ENCODE measurements at regions not wholly inside any gene's neighbourhood (a gene's known extent, or its start where the extent isn't known, plus 50 kb on each side); places are given as distances from the start of the nearest gene placed in this dataset.
"Not testable (repeated sequence)": the region's sequence is repeated elsewhere in the genome, so short reads cannot be mapped to it uniquely, and the experiment has no call there.

DNA sequence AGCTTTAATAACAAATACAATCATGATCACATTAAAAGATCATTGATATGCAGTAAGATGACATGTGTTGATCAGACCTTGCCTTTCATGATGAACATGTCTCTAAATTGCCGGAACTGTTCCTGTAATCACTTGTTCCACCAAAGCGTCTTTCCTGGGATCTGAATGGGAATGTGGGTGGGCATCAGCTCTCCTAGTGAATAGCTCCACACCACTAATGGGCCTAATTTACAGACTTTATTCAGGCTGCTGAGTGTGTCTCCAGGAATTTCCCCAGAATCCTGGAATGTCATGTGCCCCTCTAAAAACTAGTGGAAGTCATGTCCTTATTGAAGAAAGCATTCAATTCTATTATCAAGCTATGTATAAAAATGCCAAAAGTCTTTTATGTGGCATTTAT lies 765.1 kb upstream of the CTNND2 start:
- no peak for DNase-seq (ENCODE audit: low read depth, low spot score)
- H3K9ac ChIP-seq (ENCODE audit: insufficient read length, low read depth): no peak overlapping the region

GRCh38 chr5:12668564-12668963 lies 764.3 kb upstream of the CTNND2 start:
- Histone ChIP-seq H3K4me3 (ENCODE audit: insufficient read length, low read depth) (no peak overlapping the region), H3K27me3 (ENCODE audit: insufficient read depth, insufficient read length) (no peaks in the 10 kb centered on the region), H3K4me1 (ENCODE audit: insufficient read depth, insufficient read length) (no peaks in the 10 kb centered on the region), H3K9me3 (ENCODE audit: insufficient read depth, low read length) (no peaks in the 10 kb centered on the region), H3K36me3 (ENCODE audit: insufficient read depth, insufficient read length, low read length) (no peaks in the 10 kb centered on the region), H3K9ac (ENCODE audit: insufficient read length, low read depth) (no peak overlapping the region)
- TF ChIP-seq ZNF274 (IDR thresholded peaks at IDR 0.05; ENCODE audit: low read depth, low read length): no peak
- TF ChIP-seq YY1 (IDR thresholded peaks at IDR 0.05; ENCODE audit: insufficient read depth, insufficient read length): no peak
- TF ChIP-seq SUZ12 (IDR thresholded peaks at IDR 0.05; ENCODE audit: extremely low read depth, insufficient read depth, insufficient read length): no peak
- no peak for DNase-seq (ENCODE audit: low read depth, low spot score)

More for the DNA sequence above, 765.1 kb upstream of the CTNND2 start:
- Histone ChIP-seq H3K36me3 (ENCODE audit: insufficient read depth, insufficient read length, low read length) (no peaks in the 10 kb centered on the region), H3K27me3 (ENCODE audit: insufficient read depth, insufficient read length) (no peaks in the 10 kb centered on the region), H3K9me3 (ENCODE audit: insufficient read depth, low read length) (no peaks in the 10 kb centered on the region), H3K4me1 (ENCODE audit: insufficient read depth, insufficient read length) (no peaks in the 10 kb centered on the region), H3K4me3 (ENCODE audit: insufficient read length, low read depth) (no peak overlapping the region)
- TF ChIP-seq SUZ12 (IDR thresholded peaks at IDR 0.05; ENCODE audit: extremely low read depth, insufficient read depth, insufficient read length) (no peak), ZNF274 (IDR thresholded peaks at IDR 0.05; ENCODE audit: low read depth, low read length) (no peak), YY1 (IDR thresholded peaks at IDR 0.05; ENCODE audit: insufficient read depth, insufficient read length) (no peak)

- not testable (repeated sequence) for H3K36me3 ChIP-seq (ENCODE audit: insufficient read depth, insufficient read length, low read length); H3K9me3 ChIP-seq (ENCODE audit: insufficient read depth, low read length); H3K4me1 ChIP-seq (ENCODE audit: insufficient read depth, insufficient read length); H3K4me3 ChIP-seq (ENCODE audit: insufficient read length, low read depth); DNase-seq (ENCODE audit: low read depth, low spot score); H3K9ac ChIP-seq (ENCODE audit: insufficient read length, low read depth); H3K27me3 ChIP-seq (ENCODE audit: insufficient read depth, insufficient read length)
Measured at GRCh38 chr5:12667818-12668217, 763.6 kb upstream of the CTNND2 start.

DNA sequence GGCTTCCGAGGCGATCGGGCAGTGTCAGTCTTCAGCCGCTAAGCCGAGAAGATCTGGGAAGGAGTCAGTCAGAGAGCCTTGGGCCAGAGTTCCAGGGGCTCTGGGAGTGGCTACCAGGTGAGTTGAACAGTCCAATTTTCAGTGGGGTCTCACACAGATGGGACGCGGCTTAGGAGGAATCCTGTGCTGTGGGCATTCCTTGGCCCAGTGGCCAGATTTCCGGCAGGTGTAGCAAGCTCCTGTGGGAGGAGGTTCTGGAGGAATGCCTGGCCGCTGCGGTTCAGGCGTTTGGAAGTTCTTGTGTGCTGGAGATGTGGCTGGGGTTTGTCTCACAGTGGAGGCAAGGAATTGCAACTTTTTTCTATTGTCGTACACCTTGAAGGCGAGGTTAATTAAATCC lies 761.5 kb upstream of the CTNND2 start:
- not testable (repeated sequence) for H3K36me3 ChIP-seq (ENCODE audit: insufficient read depth, insufficient read length, low read length); H3K4me1 ChIP-seq (ENCODE audit: insufficient read depth, insufficient read length); H3K27me3 ChIP-seq (ENCODE audit: insufficient read depth, insufficient read length); H3K9ac ChIP-seq (ENCODE audit: insufficient read length, low read depth); H3K9me3 ChIP-seq (ENCODE audit: insufficient read depth, low read length); DNase-seq (ENCODE audit: low read depth, low spot score); H3K4me3 ChIP-seq (ENCODE audit: insufficient read length, low read depth)

- Histone ChIP-seq H3K36me3 (ENCODE audit: insufficient read depth, insufficient read length, low read length) (no peaks in the 10 kb centered on the region), H3K4me3 (ENCODE audit: insufficient read length, low read depth) (no peak overlapping the region)
Measured at GRCh38 chr5:12662545-12663314, 758.5 kb upstream of the CTNND2 start.

GRCh38 chr5:12661617-12662370 lies 757.5 kb upstream of the CTNND2 start:
- no peaks in the 10 kb centered on the region for H3K4me1 ChIP-seq (ENCODE audit: insufficient read depth, insufficient read length)
- H3K4me3 ChIP-seq (ENCODE audit: insufficient read length, low read depth): no peak overlapping the region
- DNase-seq (ENCODE audit: low read depth, low spot score): no peak
- no peak overlapping the region for H3K9ac ChIP-seq (ENCODE audit: insufficient read length, low read depth)
- TF ChIP-seq YY1 (IDR thresholded peaks at IDR 0.05; ENCODE audit: insufficient read depth, insufficient read length) (no peak), SUZ12 (IDR thresholded peaks at IDR 0.05; ENCODE audit: extremely low read depth, insufficient read depth, insufficient read length) (no peak), ZNF274 (IDR thresholded peaks at IDR 0.05; ENCODE audit: low read depth, low read length) (no peak)
- no peaks in the 10 kb centered on the region for H3K27me3 ChIP-seq (ENCODE audit: insufficient read depth, insufficient read length)
- H3K9me3 ChIP-seq (ENCODE audit: insufficient read depth, low read length): peaks cover 7% of the 10 kb centered on the region; the same call in 1 of the 2 replicates
- no peaks in the 10 kb centered on the region for H3K36me3 ChIP-seq (ENCODE audit: insufficient read depth, insufficient read length, low read length)

More at GRCh38 chr5:12662545-12663314, 758.5 kb upstream of the CTNND2 start:
- Histone ChIP-seq H3K9ac (ENCODE audit: insufficient read length, low read depth) (no peak overlapping the region), H3K27me3 (ENCODE audit: insufficient read depth, insufficient read length) (no peaks in the 10 kb centered on the region), H3K9me3 (ENCODE audit: insufficient read depth, low read length) (peaks cover 7% of the 10 kb centered on the region; the same call in 1 of the 2 replicates), H3K4me1 (ENCODE audit: insufficient read depth, insufficient read length) (no peaks in the 10 kb centered on the region)
- no peak for DNase-seq (ENCODE audit: low read depth, low spot score)
- no peak for TF ChIP-seq SUZ12 (IDR thresholded peaks at IDR 0.05; ENCODE audit: extremely low read depth, insufficient read depth, insufficient read length)
- TF ChIP-seq YY1 (IDR thresholded peaks at IDR 0.05; ENCODE audit: insufficient read depth, insufficient read length): no peak
- no peak for TF ChIP-seq ZNF274 (IDR thresholded peaks at IDR 0.05; ENCODE audit: low read depth, low read length)

DNA sequence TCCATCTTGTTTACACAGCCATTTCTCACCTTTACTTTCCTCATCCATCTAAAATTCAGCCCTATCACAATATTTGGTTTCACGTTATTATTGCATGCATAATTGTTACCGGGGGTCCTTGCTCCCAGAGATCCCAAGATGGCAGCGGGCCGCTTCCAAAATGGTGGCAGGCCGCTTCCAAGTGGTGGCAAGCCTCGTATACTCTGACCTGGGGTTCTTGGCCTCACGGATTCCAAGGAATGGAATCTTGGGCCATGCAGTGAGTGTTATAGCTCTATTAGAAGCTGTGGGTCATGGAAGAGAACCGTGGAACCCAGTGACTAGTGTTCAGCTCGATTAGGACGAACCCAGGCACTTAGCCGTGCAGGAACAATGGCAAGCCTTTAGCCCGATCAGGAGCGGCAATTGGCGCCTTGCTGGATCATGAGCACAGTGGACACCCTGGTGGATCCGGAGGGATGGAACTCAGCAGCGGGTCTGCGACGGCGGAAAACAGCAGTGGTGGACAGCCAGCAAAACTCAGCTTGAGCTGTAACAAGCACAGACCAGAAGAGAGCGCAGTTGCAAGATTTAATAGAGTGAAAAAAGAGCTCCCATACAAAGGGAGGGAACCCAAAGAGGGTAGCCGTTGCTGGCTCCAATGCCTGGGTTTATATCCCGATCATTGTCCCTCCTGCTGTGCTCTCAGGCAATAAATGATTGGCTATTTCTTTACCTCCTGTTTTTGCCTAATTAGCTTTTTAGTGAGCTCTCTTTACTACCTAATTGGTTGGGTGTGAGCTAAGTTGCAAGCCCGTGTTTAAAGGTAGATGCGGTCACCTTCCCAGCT lies 756.2 kb upstream of the CTNND2 start:
- DNase-seq (ENCODE audit: low read depth, low spot score); H3K27me3 ChIP-seq (ENCODE audit: insufficient read depth, insufficient read length); H3K9ac ChIP-seq (ENCODE audit: insufficient read length, low read depth); H3K36me3 ChIP-seq (ENCODE audit: insufficient read depth, insufficient read length, low read length); H3K4me3 ChIP-seq (ENCODE audit: insufficient read length, low read depth); H3K9me3 ChIP-seq (ENCODE audit: insufficient read depth, low read length); H3K4me1 ChIP-seq (ENCODE audit: insufficient read depth, insufficient read length): not testable (repeated sequence)

All from NT2/D1 (cell line).